CD4-positive, CD25-positive, alpha-beta regulatory T cell (primary cell): ENCODE measurements at regions not wholly inside any gene's neighbourhood (a gene's known extent, or its start where the extent isn't known, plus 50 kb on each side); places are given as distances from the start of the nearest gene placed in this dataset.

Experiments
- ATAC-seq, 2 donors: fragments of 150-1000 bp; cut with Tn5 transposase; one replicate each; pipeline ENCODE4 v1.10.0; 2021; ENCODE audit warnings: low read depth in 2 of 2, moderate number of reproducible peaks in 2 of 2, moderate library complexity in 1 of 2
- DNase-seq, 3 donors: peaks; one replicate each; pipeline versions ENCODE4 v3.0.0 to v3.0.0-alpha.2; 2012 to 2022; ENCODE audit warnings: mixed read lengths in 1 of 3
- H3K27ac ChIP-seq: one replicate; pipeline ENCODE4 v1.7.0; 2013; ENCODE audit warnings: mild to moderate bottlenecking, low read length; ENCODE audit not compliant: insufficient read depth, poor library complexity, severe bottlenecking
- H3K27me3 ChIP-seq: one replicate; pipeline ENCODE4 v1.7.0; 2013; ENCODE audit warnings: low read length; ENCODE audit not compliant: control insufficient read depth, insufficient read depth
- H3K36me3 ChIP-seq: one replicate; pipeline ENCODE4 v1.7.0; 2013; ENCODE audit warnings: mild to moderate bottlenecking, low read length, moderate library complexity; ENCODE audit not compliant: control insufficient read depth, insufficient read depth
- H3K4me1 ChIP-seq: 2 replicates; pipeline ENCODE4 v1.7.0; 2013; ENCODE audit warnings: mild to moderate bottlenecking, low read length; ENCODE audit not compliant: insufficient read depth, control insufficient read depth, poor library complexity, severe bottlenecking
- H3K4me3 ChIP-seq: one replicate; pipeline ENCODE4 v1.7.0; 2013; ENCODE audit warnings: low read depth, mild to moderate bottlenecking, low read length, moderate library complexity
- H3K9me3 ChIP-seq, 2 experiments: 1 replicate in 1 of 2; 2 replicates in 1 of 2; pipeline ENCODE4 v1.7.0; 2013; ENCODE audit warnings: low read length in 2 of 2, mild to moderate bottlenecking in 1 of 2, moderate library complexity in 1 of 2; ENCODE audit not compliant: control insufficient read depth in 2 of 2
- H3K27ac Mint-ChIP-seq, 3 donors: one replicate each; pipeline ENCODE4 v1.8.0; 2020 to 2022; ENCODE audit warnings: mild to moderate bottlenecking in 3 of 3, mixed read lengths in 3 of 3, moderate library complexity in 2 of 3
- H3K27me3 Mint-ChIP-seq: one replicate; pipeline ENCODE4 v1.8.0; 2022; ENCODE audit warnings: mild to moderate bottlenecking, mixed read lengths
- H3K36me3 Mint-ChIP-seq: one replicate; pipeline ENCODE4 v1.8.0; 2020; ENCODE audit warnings: mixed read lengths
- H3K4me1 Mint-ChIP-seq, 4 donors: one replicate each; pipeline ENCODE4 v1.8.0; 2020 to 2022; ENCODE audit warnings: mixed read lengths in 4 of 4, mild to moderate bottlenecking in 1 of 4
- H3K4me3 Mint-ChIP-seq, 4 donors: one replicate each; pipeline ENCODE4 v1.8.0; 2020 to 2022; ENCODE audit warnings: mild to moderate bottlenecking in 4 of 4, mixed read lengths in 4 of 4, moderate library complexity in 3 of 4
- H3K9me3 Mint-ChIP-seq, 7 donors: one replicate each; pipeline ENCODE4 v1.8.0; 2020 to 2022; ENCODE audit warnings: mixed read lengths in 7 of 7, mild to moderate bottlenecking in 3 of 7, moderate library complexity in 2 of 7

DNA sequence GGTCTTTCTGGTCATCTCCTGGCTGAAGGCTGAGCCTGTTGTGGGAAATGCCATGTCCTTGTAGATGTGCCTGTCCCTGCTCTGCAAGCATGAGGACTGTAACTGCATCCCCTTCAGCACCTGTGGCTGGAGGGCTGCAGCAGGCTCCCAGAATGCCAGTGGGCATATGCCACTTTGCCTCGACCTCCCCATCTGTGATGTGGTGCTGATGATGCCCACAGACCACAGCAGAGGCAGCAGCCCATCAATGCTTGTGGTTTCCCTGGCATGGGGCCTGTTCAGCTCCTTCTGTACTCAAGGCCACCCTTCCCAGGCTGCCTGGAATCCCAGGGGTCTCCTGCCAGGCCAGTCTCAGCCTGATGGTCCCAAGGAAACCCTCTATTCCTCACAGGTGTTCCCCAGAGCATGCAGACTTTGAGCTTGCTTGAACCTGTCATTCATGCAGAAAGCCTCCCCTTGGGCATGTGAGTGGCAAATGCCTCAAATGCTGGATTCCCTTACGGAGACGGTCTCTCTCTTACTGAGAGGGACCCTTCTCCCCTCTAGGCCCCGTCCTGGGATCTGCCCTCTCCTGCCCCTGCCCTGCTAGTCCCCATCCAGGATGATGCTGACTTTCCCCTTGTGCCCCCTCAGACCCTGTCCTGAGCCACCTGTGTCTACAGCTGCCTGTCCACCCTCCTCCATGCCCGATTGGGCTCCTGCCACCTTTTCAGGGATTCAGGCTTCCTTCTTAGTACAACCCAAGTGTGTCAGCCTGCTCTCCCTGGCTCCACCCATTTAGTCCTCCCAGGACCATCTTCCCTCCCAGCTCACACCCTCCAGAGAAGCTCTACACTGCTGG lies 50.9 kb upstream of the ANTXRL start:
- Mint-ChIP-seq H3K4me3 (no peak overlapping the region), H3K36me3 (peaks cover 64% of the 10 kb centered on the region), H3K9me3 (peaks cover 0 to 2% (median 0%) of the 10 kb centered on the region in 7 donors), H3K4me1 (peaks cover 0 to 44% (median 36%) of the 10 kb centered on the region in 4 donors), H3K27ac (peak overlapping the region; percentile 64 to 92 (median 75)), H3K27me3 (no peaks in the 10 kb centered on the region)
- Histone ChIP-seq H3K27ac (no peak overlapping the region), H3K36me3 (peaks cover 74% of the 10 kb centered on the region), H3K27me3 (no peaks in the 10 kb centered on the region), H3K4me1 (peaks cover 3% of the 10 kb centered on the region), H3K9me3 (peaks cover 0 to 2% of the 10 kb centered on the region in 2 experiments), H3K4me3 (no peak overlapping the region)
- ATAC-seq (no peak), DNase-seq (no peak)

GRCh38 chr10:46236546-46236887 lies 50.3 kb upstream of the ANTXRL start:
- Mint-ChIP-seq H3K27me3 (no peaks in the 10 kb centered on the region), H3K4me1 (peaks cover 0 to 50% (median 38%) of the 10 kb centered on the region in 4 donors), H3K9me3 (peaks cover 0 to 6% (median 0%) of the 10 kb centered on the region in 7 donors), H3K27ac (peak overlapping the region; percentile 75 to 92 (median 80)), H3K4me3 (no peak overlapping the region), H3K36me3 (peaks cover 64% of the 10 kb centered on the region)
- ATAC-seq, result no peak
- Histone ChIP-seq H3K4me3 (no peak overlapping the region), H3K4me1 (peaks cover 5% of the 10 kb centered on the region), H3K9me3 (peaks cover 0 to 2% of the 10 kb centered on the region in 2 experiments), H3K27me3 (no peaks in the 10 kb centered on the region), H3K36me3 (peaks cover 74% of the 10 kb centered on the region), H3K27ac (no peak overlapping the region)
- DNase-seq, result no peak

GRCh38 chr10:46236941-46237681 lies 49.7 kb upstream of the ANTXRL start:
- H3K4me3 Mint-ChIP-seq, result no peak overlapping the region
- peaks cover 2 to 55% (median 38%) of the 10 kb centered on the region in 4 donors for H3K4me1 Mint-ChIP-seq
- peaks cover 67% of the 10 kb centered on the region for H3K36me3 Mint-ChIP-seq

More at GRCh38 chr10:46236941-46237681, 49.7 kb upstream of the ANTXRL start:
- H3K27me3 ChIP-seq, result no peaks in the 10 kb centered on the region
- DNase-seq, result no peak
- no peak overlapping the region for H3K4me3 ChIP-seq
- H3K4me1 ChIP-seq, result peaks cover 5% of the 10 kb centered on the region
- peaks cover 74% of the 10 kb centered on the region for H3K36me3 ChIP-seq
- H3K27ac ChIP-seq, result no peak overlapping the region
- H3K27ac Mint-ChIP-seq, result peak overlapping the region; percentile 75 to 92 (median 91)
- no peak for ATAC-seq
- peaks cover 0 to 7% (median 2%) of the 10 kb centered on the region in 7 donors for H3K9me3 Mint-ChIP-seq
- H3K9me3 ChIP-seq, result peaks cover 4 to 6% of the 10 kb centered on the region in 2 experiments
- no peaks in the 10 kb centered on the region for H3K27me3 Mint-ChIP-seq
